GM20000 (cell line): ENCODE measurements at regions not wholly inside any gene's neighbourhood (a gene's known extent, or its start where the extent isn't known, plus 50 kb on each side); places are given as distances from the start of the nearest gene placed in this dataset.

ENCODE experiments used
- DNase-seq: peaks from one replicate; pipeline ENCODE4 v3.0.0; 2012; ENCODE audit warnings: low spot score
- TF ChIP-seq, protein P1 (sequence below): IDR thresholded peaks from 2 replicates; pipeline ENCODE4 v1.5.1; 2012; ENCODE audit warnings: mild to moderate bottlenecking, control low read depth; ENCODE audit errors: extremely low read depth, missing control alignments

DNA sequence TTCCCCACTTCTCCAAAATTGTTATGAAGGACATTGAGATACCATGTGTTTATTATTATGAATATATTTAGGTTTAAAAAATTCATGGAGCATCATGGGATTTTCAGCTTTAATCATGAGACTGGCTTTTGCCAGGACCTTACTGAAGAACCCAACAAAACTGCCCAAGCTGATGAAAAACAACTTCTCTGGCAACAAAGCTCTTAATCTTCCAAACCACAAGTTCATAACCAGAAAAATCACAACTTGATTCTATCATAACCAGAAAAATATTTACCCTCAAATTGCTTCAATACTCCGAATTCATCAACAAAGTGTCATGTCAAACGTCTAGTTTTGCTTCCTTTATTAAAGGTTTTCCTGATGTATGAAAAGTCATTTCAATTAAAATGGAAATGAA is 971.8 kb upstream of the ACVR2A start:
- no peak for DNase-seq
- TF ChIP-seq, protein P1, sequence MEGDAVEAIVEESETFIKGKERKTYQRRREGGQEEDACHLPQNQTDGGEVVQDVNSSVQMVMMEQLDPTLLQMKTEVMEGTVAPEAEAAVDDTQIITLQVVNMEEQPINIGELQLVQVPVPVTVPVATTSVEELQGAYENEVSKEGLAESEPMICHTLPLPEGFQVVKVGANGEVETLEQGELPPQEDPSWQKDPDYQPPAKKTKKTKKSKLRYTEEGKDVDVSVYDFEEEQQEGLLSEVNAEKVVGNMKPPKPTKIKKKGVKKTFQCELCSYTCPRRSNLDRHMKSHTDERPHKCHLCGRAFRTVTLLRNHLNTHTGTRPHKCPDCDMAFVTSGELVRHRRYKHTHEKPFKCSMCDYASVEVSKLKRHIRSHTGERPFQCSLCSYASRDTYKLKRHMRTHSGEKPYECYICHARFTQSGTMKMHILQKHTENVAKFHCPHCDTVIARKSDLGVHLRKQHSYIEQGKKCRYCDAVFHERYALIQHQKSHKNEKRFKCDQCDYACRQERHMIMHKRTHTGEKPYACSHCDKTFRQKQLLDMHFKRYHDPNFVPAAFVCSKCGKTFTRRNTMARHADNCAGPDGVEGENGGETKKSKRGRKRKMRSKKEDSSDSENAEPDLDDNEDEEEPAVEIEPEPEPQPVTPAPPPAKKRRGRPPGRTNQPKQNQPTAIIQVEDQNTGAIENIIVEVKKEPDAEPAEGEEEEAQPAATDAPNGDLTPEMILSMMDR, result no peak

DNA sequence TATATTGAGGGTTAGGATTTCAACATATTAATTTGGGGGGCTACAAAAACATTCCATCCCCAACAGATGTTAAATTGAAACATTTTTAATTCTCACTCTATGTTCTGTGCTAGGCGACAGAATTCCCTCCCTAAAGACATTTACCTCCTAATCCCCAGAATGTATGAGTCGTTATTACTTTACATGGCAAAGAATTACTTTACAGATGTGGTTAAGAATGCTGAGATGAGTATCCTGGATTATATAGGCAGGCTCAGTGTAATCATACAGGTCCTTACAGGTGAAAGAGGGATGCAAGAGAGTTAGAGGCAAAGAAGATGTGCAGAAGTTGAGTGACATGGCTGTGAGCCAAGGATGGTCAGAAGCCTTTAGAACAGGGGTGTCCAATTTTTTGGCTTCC is 974.1 kb upstream of the ACVR2A start:
- TF ChIP-seq, protein P1, result no peak
- DNase-seq, result no peak

DNA sequence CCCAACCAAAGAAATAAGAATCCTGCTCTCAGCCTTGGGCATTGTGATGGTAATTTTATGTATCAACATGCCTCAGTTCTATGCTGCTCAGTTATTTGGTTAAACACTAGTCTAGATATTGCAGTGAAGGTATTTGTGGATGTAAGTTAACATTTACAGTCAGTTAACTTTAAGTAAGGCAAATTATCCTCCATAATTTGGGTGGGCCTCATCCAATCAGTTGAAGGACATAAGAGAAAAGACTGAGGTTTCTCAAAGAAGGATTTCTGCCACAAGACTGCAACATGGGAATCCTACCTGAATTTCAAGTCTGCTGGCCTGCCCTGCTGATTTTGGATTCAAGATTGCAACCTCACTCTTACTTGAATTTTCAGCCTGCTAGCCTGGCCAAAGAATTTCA is 975.5 kb upstream of the ACVR2A start:
- TF ChIP-seq, protein P1, result no peak
- DNase-seq, result no peak

DNA sequence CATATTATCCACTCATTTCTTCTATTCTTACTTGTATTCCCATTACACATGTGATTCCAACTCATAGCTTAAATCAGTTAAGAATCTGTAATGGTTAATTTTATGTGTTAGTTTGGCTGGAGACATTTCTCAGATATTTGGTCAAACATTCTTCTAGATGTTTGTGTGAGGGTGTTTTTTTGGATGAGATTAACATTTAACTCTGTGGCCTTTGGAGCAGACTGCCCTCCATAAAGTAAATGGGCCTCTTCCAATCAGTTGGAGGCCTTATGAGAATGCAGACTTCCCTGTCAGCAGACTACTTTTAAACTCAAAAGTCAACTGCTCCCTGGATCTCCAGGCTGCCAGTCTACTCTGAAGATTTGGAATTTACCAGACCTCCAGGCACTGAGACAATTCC is 976.8 kb upstream of the ACVR2A start:
- TF ChIP-seq, protein P1, result no peak
- no peak for DNase-seq

DNA sequence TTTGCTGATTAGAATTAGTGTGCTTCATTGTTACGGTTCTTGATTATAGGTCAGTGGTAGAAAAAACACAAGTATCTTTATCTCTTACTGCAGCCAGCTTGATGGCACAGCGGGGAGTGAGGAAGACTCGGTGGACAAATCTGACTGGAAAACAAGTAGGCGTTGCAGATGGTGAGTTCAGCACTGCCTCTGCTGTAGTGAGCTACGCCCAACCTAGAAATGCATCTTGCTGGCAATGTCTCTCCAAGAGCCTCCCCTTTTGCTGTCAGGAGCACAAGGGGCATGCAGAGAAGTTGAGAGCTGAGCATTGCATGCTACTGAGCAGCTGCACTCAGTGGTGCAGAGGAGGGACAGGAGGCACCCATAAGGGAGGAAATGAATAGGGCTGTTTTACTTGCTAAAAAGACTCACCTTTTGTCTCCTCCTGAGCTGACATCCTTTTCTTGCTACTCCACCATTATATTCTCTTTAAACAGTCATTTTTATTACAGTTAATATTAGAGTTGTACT is 977.3 kb upstream of the ACVR2A start:
- DNase-seq, result no peak
- TF ChIP-seq, protein P1, result no peak

DNA sequence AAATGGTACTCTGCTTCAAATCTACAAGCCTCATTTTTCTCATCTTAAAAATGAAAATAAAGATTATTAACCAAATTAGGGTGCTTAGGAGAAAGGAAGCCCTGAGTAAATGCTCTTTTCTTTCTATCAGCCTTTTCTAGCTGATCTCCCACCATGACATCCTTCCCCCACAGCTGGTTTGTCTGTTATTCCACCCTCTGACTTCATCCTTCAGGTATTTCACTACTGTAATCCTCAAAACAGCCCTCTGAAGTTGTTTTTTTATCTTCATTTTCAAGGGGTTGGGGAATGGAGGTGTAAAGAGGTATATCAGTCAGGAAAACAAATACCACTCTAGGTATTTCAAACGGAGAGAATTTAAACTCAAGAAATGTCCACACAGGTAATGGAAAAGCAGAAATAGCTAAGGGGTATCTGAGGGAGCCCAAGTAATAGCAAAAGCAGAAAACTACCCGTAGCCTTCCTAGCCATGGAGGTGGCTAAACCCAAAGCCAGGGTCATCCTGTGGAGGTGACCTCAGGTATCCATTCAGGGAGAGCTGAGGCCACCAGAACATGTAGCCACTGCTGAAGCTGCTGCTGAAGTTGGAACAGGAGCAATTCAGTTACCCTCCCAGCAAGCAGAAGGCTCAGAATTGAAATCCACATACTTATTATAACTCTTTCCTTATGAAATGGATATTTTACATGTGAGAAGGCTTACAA is 990.9 kb upstream of the ACVR2A start:
- TF ChIP-seq, protein P1, result no peak
- no peak for DNase-seq

DNA sequence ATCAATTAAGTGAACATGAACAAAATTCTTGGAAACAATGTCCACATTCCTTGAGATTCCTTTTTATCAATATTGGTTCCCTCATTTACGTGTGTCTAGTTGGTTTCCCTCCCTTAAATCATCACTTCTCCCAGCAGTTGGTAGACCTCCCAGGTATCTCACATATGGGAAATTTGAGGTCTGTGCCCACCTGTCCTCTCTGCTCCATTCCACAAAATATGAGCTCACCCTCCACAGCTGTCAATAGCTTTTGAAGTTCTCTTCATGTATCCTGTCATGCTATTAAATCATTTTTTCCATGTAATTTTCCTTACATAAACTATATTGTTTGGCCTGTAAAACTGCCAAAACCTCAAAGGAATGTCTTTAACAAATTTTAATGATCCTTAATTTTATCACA is 992.2 kb upstream of the ACVR2A start:
- DNase-seq, result no peak
- TF ChIP-seq, protein P1, result no peak
